HCT116 (cell line): ENCODE measurements at regions not wholly inside any gene's neighbourhood (a gene's known extent, or its start where the extent isn't known, plus 50 kb on each side); places are given as distances from the start of the nearest gene placed in this dataset.

ENCODE experiments used
- ATAC-seq: fragments of 200-7000 bp; cut with Tn5 transposase; 2 replicates; pipeline ENCODE4 v1.9.1; 2020; ENCODE audit warnings: mild to moderate bottlenecking, moderate library complexity
- BruUV-seq: library from RNA; stranded (reverse); fragments of 400-500 nt; replicated peaks from 2 replicates; lab custom pipeline; 2021; lab: Mats Ljungman, UMichigan
- CTCF ChIA-PET: fragments of 300-600 bp; sonication (Branson Sonifier 250); formaldehyde crosslinking; loops from one replicate; lab custom pipeline; 2021; ENCODE audit warnings: antibody characterized with exemption; lab: Charles Lee
- POLR2A ChIA-PET: fragments of 300-600, 350-600 bp; sonication (Branson Sonifier 250); formaldehyde crosslinking; loops from one replicate; lab custom pipeline; 2021; ENCODE audit warnings: antibody characterized with exemption; lab: Charles Lee
- RAD21 ChIA-PET, 2 experiments: fragments of 300-600 bp; sonication (Branson Sonifier 250); formaldehyde crosslinking; loops; one replicate each; lab custom pipeline; 2023; ENCODE audit warnings: low total read pairs in 2 of 2; ENCODE audit not compliant: uncharacterized antibody in 2 of 2, unreplicated experiment in 2 of 2, low non-redundant PET in 1 of 2; lab: Charles Lee
- DNase-seq: peaks from one replicate; pipeline ENCODE4 v3.0.0-alpha.2; 2010; ENCODE audit warnings: low read depth, low spot score
- H2AFZ ChIP-seq: fragments of 200-600 bp; shearing (Covaris generic), sonication (generic); 2 replicates; pipeline ENCODE4 v1.6.1; 2017; ENCODE audit warnings: low read depth, mixed run types, mixed read lengths, antibody characterized with exemption, low read length; ENCODE audit not compliant: poor library complexity, severe bottlenecking
- H3K27ac ChIP-seq: 2 replicates; pipeline ENCODE4 v1.5.1; 2012; ENCODE audit warnings: low read depth, low read length
- H3K27me3 ChIP-seq: fragments of 200-600 bp; sonication (generic); 2 replicates; pipeline ENCODE4 v1.6.1; 2016; ENCODE audit warnings: mixed run types, low read length, mixed read lengths; ENCODE audit not compliant: insufficient read depth
- H3K36me3 ChIP-seq, 2 experiments: fragments of 200-500 bp in 1 of 2; fragments of 200-600 bp in 1 of 2; sonication (Bioruptor generic) in 1 of 2; sonication (generic) in 1 of 2; 2 replicates each; pipeline versions ENCODE4 v1.5.1 to v1.6.1; 2014 to 2016; ENCODE audit warnings: low read length in 2 of 2, inconsistent platforms in 1 of 2, mixed read lengths in 1 of 2, mixed run types in 1 of 2; ENCODE audit not compliant: insufficient read depth in 2 of 2, control insufficient read depth in 1 of 2
- H3K4me1 ChIP-seq, 2 experiments: fragments of 200-600 bp in 1 of 2; sonication (generic) in 1 of 2; 2 replicates each; pipeline versions ENCODE4 v1.5.1 to v1.6.1; 2012 to 2017; ENCODE audit warnings: low read length in 2 of 2, inconsistent platforms in 1 of 2, mild to moderate bottlenecking in 1 of 2, mixed read lengths in 1 of 2, mixed run types in 1 of 2, moderate library complexity in 1 of 2; ENCODE audit not compliant: insufficient read depth in 2 of 2, control insufficient read depth in 1 of 2
- H3K4me2 ChIP-seq: fragments of 200-600 bp; sonication (generic); 2 replicates; pipeline ENCODE4 v1.6.1; 2017; ENCODE audit warnings: mixed run types, low read length, mixed read lengths
- H3K4me3 ChIP-seq, 2 experiments: fragments of 200-600 bp in 1 of 2; sonication (generic) in 1 of 2; replicated peaks in 1 of 2; 2 replicates each; pipeline ENCODE4 v1.5.1; 2011 to 2016; ENCODE audit warnings: low read length in 2 of 2, control low read depth in 1 of 2, low read depth in 1 of 2, mild to moderate bottlenecking in 1 of 2, mixed read lengths in 1 of 2, mixed run types in 1 of 2
- H3K79me2 ChIP-seq: fragments of 200-600 bp; sonication (generic); 2 replicates; pipeline ENCODE4 v1.6.1; 2017; ENCODE audit warnings: mild to moderate bottlenecking, mixed run types, low read length, moderate library complexity, mixed read lengths; ENCODE audit not compliant: insufficient read depth
- H3K9ac ChIP-seq: fragments of 200-600 bp; sonication (generic); 2 replicates; pipeline ENCODE4 v1.6.1; 2016; ENCODE audit warnings: low read length, mixed read lengths
- H3K9me2 ChIP-seq: fragments of 200-600 bp; sonication (generic), shearing (Covaris generic); 2 replicates; pipeline ENCODE4 v1.6.1; 2017; ENCODE audit warnings: mixed run types, mild to moderate bottlenecking, moderate library complexity; ENCODE audit not compliant: insufficient read depth
- H3K9me3 ChIP-seq, 2 experiments: fragments of 200-500 bp in 1 of 2; fragments of 200-600 bp in 1 of 2; sonication (Bioruptor generic) in 1 of 2; sonication (generic) in 1 of 2; 2 replicates each; pipeline ENCODE4 v1.6.1; 2014 to 2017; ENCODE audit warnings: low read length in 2 of 2, mixed read lengths in 2 of 2, inconsistent platforms in 1 of 2, low read depth in 1 of 2, mild to moderate bottlenecking in 1 of 2, mixed run types in 1 of 2, moderate library complexity in 1 of 2; ENCODE audit not compliant: control insufficient read depth in 1 of 2, insufficient read depth in 1 of 2
- H4K20me1 ChIP-seq: fragments of 200-600 bp; sonication (generic), shearing (Covaris generic); 2 replicates; pipeline ENCODE4 v1.6.1; 2017; ENCODE audit warnings: mixed run types, mild to moderate bottlenecking, moderate library complexity; ENCODE audit not compliant: insufficient read depth
- ATF3 ChIP-seq: IDR thresholded peaks from 2 replicates; pipeline ENCODE4 v1.6.1; 2012
- CBX3 ChIP-seq: IDR thresholded peaks from 2 replicates; pipeline ENCODE4 v1.6.1; 2012; ENCODE audit warnings: low read depth
- CEBPB ChIP-seq: IDR thresholded peaks from 2 replicates; pipeline ENCODE4 v1.6.1; 2012; ENCODE audit warnings: low read depth
- CTCF ChIP-seq, 3 experiments: fragments of 200-600 bp in 1 of 3; sonication (generic) in 1 of 3; IDR thresholded peaks in 2 of 3; conservative IDR thresholded peaks in 1 of 3; 2 replicates each; pipeline ENCODE4 v1.5.1; 2012 to 2017; ENCODE audit warnings: low read depth in 2 of 3, low read length in 2 of 3, antibody characterized with exemption in 1 of 3, borderline replicate concordance in 1 of 3, control low read depth in 1 of 3, mild to moderate bottlenecking in 1 of 3, mixed read lengths in 1 of 3, mixed run types in 1 of 3, moderate library complexity in 1 of 3; ENCODE audit not compliant: insufficient read depth in 1 of 3
- EGR1 ChIP-seq: IDR thresholded peaks from 2 replicates; pipeline ENCODE4 v1.6.1; 2012; ENCODE audit warnings: low read depth
- ELF1 ChIP-seq: IDR thresholded peaks from 2 replicates; pipeline ENCODE4 v1.6.1; 2012; ENCODE audit warnings: low read depth, borderline replicate concordance
- EZH2phosphoT487 ChIP-seq: fragments of 200-600 bp; IDR thresholded peaks from 2 replicates; pipeline ENCODE4 v1.6.1; 2018; ENCODE audit warnings: antibody characterized with exemption, borderline replicate concordance
- FOSL1 ChIP-seq: IDR thresholded peaks from 2 replicates; pipeline ENCODE4 v1.6.1; 2012; ENCODE audit warnings: low read depth
- POLR2A ChIP-seq: IDR thresholded peaks from 2 replicates; pipeline ENCODE4 v1.7.0; 2011; ENCODE audit warnings: borderline replicate concordance; ENCODE audit not compliant: insufficient read depth, insufficient read length; ENCODE audit errors: extremely low read depth
- POLR2AphosphoS5 ChIP-seq: IDR thresholded peaks from 2 replicates; pipeline ENCODE4 v1.6.1; 2011; ENCODE audit warnings: mild to moderate bottlenecking, low read depth, low read length, moderate library complexity
- REST ChIP-seq: IDR thresholded peaks from 2 replicates; pipeline ENCODE4 v1.6.1; 2012; ENCODE audit warnings: low read depth
- SIN3A ChIP-seq: IDR thresholded peaks from 2 replicates; pipeline ENCODE4 v1.6.1; 2012; ENCODE audit warnings: low read depth
- SP1 ChIP-seq: IDR thresholded peaks from 2 replicates; pipeline ENCODE4 v1.6.1; 2012; ENCODE audit warnings: low read depth
- SRF ChIP-seq: IDR thresholded peaks from 2 replicates; pipeline ENCODE4 v1.6.1; 2012; ENCODE audit warnings: low read depth
- TCF7L2 ChIP-seq: IDR thresholded peaks from 2 replicates; pipeline ENCODE4 v1.7.0; 2011; ENCODE audit warnings: borderline replicate concordance, inconsistent platforms; ENCODE audit not compliant: insufficient read depth, insufficient read length; ENCODE audit errors: extremely low read depth
- YY1 ChIP-seq: IDR thresholded peaks from 2 replicates; pipeline ENCODE4 v1.6.1; 2011; ENCODE audit warnings: low read length, low read depth, moderate library complexity, mild to moderate bottlenecking; ENCODE audit not compliant: insufficient replicate concordance; ENCODE audit errors: extremely low read depth
- ZFX ChIP-seq: fragments of 450-650 bp; IDR thresholded peaks from 2 replicates; pipeline ENCODE4 v1.6.1; 2017
- intact Hi-C: fragments of 100-400 bp; cut with micrococcal nuclease; formaldehyde crosslinking; loops from 2 replicates; pipeline ENCODE4 v1.10.0; 2022

- H3K27ac ChIP-seq: no peak overlapping the region
- intact Hi-C loops: no loop called here
- ChIA-PET POLR2A (no interaction called here), RAD21 (no interaction called here), CTCF (no interaction called here)
- ATAC-seq: no peak
- H3K4me1 ChIP-seq: no peaks in the 10 kb centered on the region
- no peaks in the 10 kb centered on the region for H3K9me2 ChIP-seq
- H4K20me1 ChIP-seq: no peaks in the 10 kb centered on the region
- no peak overlapping the region for H3K4me3 ChIP-seq
- peaks cover 16% of the 10 kb centered on the region; the same call in 1 of the 2 replicates for H3K27me3 ChIP-seq
- H3K36me3 ChIP-seq: no peaks in the 10 kb centered on the region
- no peaks in the 10 kb centered on the region for H3K9me3 ChIP-seq
- no peak for TF ChIP-seq TCF7L2
- TF ChIP-seq SP1: no peak
- TF ChIP-seq SRF: no peak
- TF ChIP-seq POLR2AphosphoS5: no peak
- TF ChIP-seq SIN3A: no peak
- TF ChIP-seq CBX3: no peak
- TF ChIP-seq ATF3: no peak
- TF ChIP-seq EGR1: no peak
- no peak for TF ChIP-seq YY1
- TF ChIP-seq ELF1: no peak
- no peak overlapping the region for H3K4me2 ChIP-seq
- H2AFZ ChIP-seq: no peak overlapping the region
- no TSS peak for BruUV-seq
- H3K79me2 ChIP-seq: no peaks in the 10 kb centered on the region
- no peak overlapping the region for H3K9ac ChIP-seq
- DNase-seq: no peak
These were observed 412.1 kb upstream of the CLINT1 start for GRCh38 chr5:158270996-158271554.

GRCh38 chr5:158268286-158268685 lies 409.3 kb upstream of the CLINT1 start:
- DNase-seq (no peak), ATAC-seq (no peak)
- Histone ChIP-seq H3K79me2 (no peaks in the 10 kb centered on the region), H3K27me3 (peaks cover 29% of the 10 kb centered on the region), H2AFZ (no peak overlapping the region), H3K27ac (no peak overlapping the region), H3K9me2 (no peaks in the 10 kb centered on the region), H3K9me3 (no peaks in the 10 kb centered on the region), H3K4me1 (no peaks in the 10 kb centered on the region), H3K4me3 (no peak overlapping the region), H3K9ac (no peak overlapping the region), H3K4me2 (no peak overlapping the region), H4K20me1 (no peaks in the 10 kb centered on the region), H3K36me3 (no peaks in the 10 kb centered on the region)
- ChIA-PET POLR2A (no interaction called here), RAD21 (no interaction called here), CTCF (no interaction called here)
- intact Hi-C loops: no loop called here
- no TSS peak for BruUV-seq
- TF ChIP-seq FOSL1 (no peak), EZH2phosphoT487 (no peak), SRF (no peak), CEBPB (no peak), SIN3A (no peak), REST (no peak), CBX3 (no peak), POLR2A (no peak), POLR2AphosphoS5 (no peak), CTCF (IDR thresholded peaks at IDR 0.05 in 2 of 3, conservative IDR thresholded peaks at IDR 0.05 in 1 of 3; ENCODE audit: borderline replicate concordance in 1 of 3, insufficient read depth in 1 of 3, low read depth in 2 of 3, low read length in 2 of 3) (no peak), ZFX (no peak)
